Stimulated activated CD4-positive, alpha-beta T cell treated with anti-CD3 and anti-CD28 coated beads, Interleukin-1b, Interleukin-23, amount 100 ng/mL, for 48 hours (primary cell): ENCODE measurements at regions not wholly inside any gene's neighbourhood (a gene's known extent, or its start where the extent isn't known, plus 50 kb on each side); places are given as distances from the start of the nearest gene placed in this dataset.
"Not testable (repeated sequence)": the region's sequence is repeated elsewhere in the genome, so short reads cannot be mapped to it uniquely, and the experiment has no call there.

Experiments
- DNase-seq: peaks from one replicate; pipeline ENCODE4 v3.0.0-alpha.2; 2020

DNA sequence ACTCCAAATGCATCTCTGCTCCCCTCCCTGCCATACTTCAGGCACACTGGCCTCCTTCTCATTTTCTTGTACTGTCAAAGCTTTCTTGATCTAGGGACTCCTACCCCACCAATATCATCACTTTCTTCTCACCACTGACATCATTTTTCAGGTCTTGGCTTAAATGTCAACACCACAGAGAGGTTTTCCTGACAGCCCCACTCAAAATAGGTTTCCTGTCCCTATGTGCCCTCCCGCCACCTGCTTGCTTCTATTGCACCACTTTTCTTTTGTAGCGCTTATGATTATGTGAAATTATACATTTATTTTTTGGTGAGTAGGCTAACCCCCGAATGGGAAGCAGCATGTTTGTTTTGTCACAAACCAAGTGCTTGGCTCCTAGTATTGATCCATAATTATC lies 164.6 kb downstream of the NDFIP2 start:
- DNase-seq, result no peak

DNA sequence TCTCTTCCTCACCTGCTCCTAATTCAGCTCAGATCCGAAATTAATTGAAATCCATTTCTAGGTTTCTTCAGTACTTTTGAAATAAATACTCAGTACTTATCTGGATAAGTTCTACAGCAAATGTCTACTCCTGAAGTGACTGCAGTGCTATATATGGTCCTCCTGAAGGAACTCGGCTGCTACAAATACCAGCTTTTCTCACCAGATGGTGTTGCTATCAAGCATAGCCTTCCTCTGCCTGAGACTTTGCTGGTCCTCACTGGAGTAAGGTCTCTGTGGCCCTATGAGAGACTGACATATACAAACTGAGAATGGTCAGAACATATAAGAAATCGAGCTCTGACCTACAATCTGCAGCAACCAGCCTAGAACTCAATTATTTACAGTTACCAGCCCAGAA lies 161.6 kb downstream of the NDFIP2 start:
- DNase-seq, result no peak

DNA sequence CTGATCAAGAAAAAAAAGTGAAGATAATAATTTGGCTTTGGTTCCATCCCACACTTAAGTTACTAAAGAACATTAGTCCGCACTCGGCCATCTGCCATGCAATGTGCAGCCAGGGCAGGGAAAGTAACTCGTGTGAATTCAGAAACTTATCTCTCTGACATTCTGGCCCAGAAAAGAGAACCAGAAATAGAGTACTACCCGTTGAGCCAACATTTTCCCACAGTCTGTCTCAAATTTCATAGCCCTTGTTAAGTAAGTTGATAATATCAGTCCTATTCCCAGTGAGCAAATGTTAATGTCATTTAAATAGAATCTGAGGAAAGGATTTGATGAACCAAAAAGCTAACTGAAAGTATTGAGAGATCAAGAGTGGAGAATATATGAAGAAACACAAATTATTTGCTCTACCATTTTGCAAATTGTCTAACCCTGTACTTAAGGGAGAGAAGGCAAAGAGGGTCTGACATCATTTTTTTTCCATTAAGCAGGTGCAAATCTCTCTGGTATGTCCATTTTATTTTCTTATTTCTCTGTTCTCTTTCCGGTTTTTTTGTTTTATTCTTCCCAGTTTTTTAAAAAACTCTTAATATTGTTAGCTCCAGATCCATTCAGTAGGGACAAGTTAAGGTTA lies 156.3 kb downstream of the NDFIP2 start:
- no peak for DNase-seq

DNA sequence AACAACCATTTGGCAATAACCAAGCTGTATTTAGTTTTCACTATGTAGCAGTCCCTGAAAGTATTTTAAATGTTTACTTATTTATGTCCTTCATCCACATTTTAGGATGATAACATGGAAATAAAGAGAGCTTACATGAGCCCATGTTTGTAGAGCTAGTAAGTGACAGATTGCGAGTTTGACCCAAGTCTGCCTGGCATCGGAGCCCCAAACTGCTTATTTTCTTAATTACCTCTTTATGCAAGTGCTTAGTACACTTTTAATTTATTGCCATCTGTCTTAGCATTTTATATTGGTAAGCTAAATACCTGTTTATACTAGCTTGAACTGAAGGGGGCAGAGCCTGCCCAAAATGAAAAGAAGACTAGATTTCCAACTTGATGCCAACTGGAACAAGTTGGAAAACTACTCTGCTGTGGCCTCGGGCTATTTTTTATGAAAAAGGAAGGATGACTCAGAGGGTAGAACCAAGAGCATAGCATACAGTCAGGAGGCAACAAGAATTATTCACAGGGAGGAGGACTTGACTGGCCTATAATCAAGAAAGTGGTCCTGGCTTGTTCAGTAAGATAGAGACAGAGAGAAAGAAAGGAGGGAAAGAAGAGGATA lies 150.2 kb downstream of the NDFIP2 start:
- no peak for DNase-seq

DNA sequence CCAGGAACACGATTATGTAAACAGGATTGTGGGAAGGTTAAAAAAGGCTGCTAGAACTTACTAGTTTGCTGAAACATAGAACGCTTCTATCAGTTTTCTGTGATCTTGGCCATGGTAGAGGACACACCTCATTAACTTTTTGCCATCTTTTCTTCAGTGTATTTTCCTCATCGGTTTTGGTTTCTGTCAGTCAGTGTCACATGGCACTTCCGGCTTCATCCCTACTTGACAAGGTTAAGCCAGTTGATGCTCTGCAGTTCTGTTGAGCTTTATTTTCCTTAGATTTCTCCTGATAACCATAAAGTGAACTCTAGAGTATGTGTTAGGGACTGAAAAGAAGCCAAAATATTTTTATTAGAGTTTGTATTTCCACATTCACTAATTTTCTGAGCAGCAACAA lies 147.5 kb downstream of the NDFIP2 start:
- no peak for DNase-seq

DNA sequence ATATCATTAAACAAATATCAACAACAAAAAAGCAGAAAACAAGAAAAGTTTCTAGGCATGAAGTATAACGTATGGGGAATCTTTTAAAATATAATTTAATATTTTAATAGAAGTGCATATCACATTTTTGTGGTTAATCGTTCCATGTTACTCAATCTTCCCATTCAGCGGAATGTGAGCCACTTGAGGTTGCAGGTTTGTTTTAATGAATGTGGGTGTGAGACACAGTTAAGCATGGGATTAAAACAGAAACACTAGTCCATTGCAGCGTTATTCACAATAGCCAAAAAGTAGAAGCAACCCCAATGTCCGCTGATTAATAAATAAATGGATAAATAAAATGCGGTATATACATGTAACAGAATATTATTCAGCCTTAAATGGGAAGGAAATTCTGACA lies 146.0 kb downstream of the NDFIP2 start:
- no peak for DNase-seq

DNA sequence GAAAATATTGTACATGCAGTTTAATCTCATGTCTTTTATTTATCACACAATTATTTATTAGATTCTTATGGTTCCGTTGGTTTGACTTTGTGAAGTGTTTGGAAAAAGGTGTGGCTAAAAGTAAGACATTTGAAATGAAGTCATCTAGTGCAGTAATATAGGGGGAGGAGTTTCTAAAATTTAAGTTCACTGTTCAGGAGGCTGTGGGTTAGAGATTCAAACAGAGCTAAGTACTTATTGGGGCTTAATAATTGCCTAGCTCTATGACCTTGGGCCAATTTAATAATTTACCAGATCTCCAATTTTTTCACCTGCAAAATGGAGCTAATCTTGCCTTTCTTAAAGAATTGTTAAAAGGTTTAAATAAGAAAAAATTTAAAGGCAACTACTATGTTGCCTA lies 144.6 kb downstream of the NDFIP2 start:
- no peak for DNase-seq

DNA sequence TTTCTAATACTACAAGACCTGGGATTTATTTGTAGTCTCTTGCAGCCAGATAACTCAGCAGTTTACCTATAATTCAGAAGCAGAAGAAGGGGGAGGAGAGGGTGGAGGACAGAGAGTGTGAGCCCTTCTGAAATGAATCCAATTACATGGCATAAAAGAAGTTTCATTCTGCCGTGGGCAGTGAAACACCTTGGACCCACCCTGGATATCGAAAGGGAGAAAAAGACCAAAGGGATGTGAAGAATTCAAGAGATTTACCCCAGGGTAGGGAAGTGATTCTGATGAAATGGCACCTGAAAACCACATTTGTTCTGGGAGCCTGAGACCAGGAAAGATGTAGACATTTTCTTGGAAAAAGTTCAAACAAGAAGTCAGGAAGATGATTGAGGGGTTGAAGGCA lies 140.9 kb downstream of the NDFIP2 start:
- DNase-seq, result no peak

DNA sequence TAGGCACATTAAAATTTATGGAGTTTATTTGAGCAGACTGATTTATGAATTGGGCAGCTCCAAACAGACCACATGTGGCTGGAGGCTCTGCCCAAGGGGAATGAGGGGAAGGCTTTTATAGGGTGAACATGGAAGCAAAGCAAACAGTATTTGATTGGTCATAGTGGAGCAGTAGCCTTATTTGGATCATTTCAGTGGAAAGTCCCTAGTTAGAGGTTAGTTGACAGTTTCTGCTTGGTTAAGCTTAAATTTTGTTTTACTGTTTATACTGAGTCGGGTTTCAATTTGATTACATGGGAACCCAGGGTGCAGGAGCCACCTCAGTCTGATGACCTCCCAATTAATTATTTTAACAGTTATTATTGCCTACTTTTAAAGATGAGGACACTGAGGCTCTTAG lies 140.5 kb downstream of the NDFIP2 start:
- DNase-seq, result no peak

DNA sequence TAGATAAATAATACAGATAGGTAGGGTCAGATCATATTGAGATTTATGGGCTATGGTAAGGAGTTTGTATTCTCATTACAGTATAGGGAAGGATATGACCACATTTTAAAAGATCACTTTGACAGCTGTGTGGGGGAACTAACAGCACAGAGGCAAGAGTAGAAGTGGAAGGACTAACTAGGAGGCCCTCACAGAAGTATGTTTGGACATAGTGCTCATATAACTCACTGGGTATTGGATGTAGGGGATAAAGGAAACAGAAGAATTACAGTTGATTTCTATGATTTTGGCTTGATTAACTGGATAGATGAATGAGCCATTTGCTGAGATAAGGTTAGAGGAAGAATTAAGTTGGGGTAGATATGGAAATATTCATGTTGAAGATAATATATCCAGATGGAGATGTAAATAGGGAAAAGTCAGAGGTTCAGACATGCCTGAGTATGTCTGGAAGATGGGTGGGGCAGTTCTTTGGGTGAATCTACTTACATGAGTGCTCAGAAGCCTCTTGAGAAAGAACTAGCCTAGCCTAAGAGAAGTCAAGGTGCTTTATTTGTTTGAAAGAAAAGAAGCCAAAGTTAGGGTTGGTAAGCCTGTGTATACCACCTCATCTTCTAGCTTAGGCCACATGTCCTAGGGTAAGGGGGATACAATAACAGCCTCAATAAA lies 133.4 kb downstream of the NDFIP2 start:
- no peak for DNase-seq

DNA sequence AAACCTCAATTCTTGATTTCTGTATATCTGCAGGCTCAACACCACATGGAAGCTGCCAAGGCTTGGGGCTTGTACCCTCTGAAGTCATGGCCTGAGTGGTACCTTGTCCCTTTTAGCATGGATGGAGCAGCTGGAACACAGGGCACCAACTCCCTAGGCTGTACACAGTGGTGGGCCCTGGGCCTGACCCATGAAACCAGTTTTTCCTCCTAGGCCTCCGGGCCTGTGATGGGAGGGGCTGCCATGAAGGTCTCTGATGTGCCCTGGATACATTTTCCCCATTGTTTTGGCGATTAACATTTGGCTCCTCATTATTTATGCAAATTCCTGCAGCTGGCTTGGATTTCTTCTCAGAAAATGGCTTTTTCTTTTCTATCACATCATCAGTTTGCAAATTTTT lies 131.6 kb downstream of the NDFIP2 start:
- DNase-seq, result no peak

DNA sequence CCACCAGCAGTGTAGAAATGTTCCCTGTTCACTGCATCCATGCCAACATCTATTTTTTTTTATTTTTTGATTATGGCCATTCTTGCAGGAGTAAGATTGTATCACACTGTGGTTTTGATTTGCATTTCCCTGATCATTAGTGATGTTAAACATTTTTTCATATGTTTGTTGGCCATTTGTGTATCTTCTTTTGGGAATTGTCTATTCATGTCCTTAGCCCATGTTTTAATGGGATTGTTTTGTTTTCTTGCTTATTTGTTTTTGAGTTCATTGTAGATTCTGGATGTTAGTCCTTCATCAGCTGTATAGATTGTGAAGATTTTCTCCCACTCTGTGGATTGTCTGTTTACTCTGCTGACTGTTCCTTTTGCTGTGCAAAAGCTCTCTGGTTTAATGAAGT lies 126.9 kb downstream of the NDFIP2 start:
- DNase-seq, result not testable (repeated sequence)
